ENCODE measurements at regions not wholly inside any gene's neighbourhood (a gene's known extent, or its start where the extent isn't known, plus 50 kb on each side); places are given as distances from the start of the nearest gene placed in this dataset.

- no peak for ATAC-seq
- TF ChIP-seq, protein P1, sequence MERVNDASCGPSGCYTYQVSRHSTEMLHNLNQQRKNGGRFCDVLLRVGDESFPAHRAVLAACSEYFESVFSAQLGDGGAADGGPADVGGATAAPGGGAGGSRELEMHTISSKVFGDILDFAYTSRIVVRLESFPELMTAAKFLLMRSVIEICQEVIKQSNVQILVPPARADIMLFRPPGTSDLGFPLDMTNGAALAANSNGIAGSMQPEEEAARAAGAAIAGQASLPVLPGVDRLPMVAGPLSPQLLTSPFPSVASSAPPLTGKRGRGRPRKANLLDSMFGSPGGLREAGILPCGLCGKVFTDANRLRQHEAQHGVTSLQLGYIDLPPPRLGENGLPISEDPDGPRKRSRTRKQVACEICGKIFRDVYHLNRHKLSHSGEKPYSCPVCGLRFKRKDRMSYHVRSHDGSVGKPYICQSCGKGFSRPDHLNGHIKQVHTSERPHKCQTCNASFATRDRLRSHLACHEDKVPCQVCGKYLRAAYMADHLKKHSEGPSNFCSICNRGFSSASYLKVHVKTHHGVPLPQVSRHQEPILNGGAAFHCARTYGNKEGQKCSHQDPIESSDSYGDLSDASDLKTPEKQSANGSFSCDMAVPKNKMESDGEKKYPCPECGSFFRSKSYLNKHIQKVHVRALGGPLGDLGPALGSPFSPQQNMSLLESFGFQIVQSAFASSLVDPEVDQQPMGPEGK (CRISPR knock-in tag; IDR thresholded peaks at IDR 0.05; ENCODE audit: borderline replicate concordance), result no peak
- TF ChIP-seq ZNF70 (CRISPR knock-in tag; IDR thresholded peaks at IDR 0.05) (no peak), ZNF565 (CRISPR knock-in tag; conservative IDR thresholded peaks at IDR 0.05; ENCODE audit: low read depth) (no peak), ARNTL (CRISPR knock-in tag; IDR thresholded peaks at IDR 0.05; ENCODE audit: borderline replicate concordance, low read depth) (no peak), ZFP30 (CRISPR knock-in tag; IDR thresholded peaks at IDR 0.05) (no peak), ZNF8 (CRISPR knock-in tag; IDR thresholded peaks at IDR 0.05) (no peak), PPARA (CRISPR knock-in tag; IDR thresholded peaks at IDR 0.05; ENCODE audit: borderline replicate concordance) (no peak), CSDC2 (CRISPR knock-in tag; IDR thresholded peaks at IDR 0.05) (no peak), POU6F1 (CRISPR knock-in tag; IDR thresholded peaks at IDR 0.05; ENCODE audit: borderline replicate concordance, low read depth) (no peak), ESRRG (CRISPR knock-in tag; IDR thresholded peaks at IDR 0.05) (no peak), CSRNP3 (CRISPR knock-in tag; IDR thresholded peaks at IDR 0.05) (no peak), OSR1 (CRISPR knock-in tag; IDR thresholded peaks at IDR 0.05) (no peak), TCF4 (CRISPR knock-in tag; IDR thresholded peaks at IDR 0.05; ENCODE audit: borderline replicate concordance) (no peak), ZC3H10 (CRISPR knock-in tag; IDR thresholded peaks at IDR 0.05) (no peak), RARB (CRISPR knock-in tag; IDR thresholded peaks at IDR 0.05) (no peak), TOX (CRISPR knock-in tag; IDR thresholded peaks at IDR 0.05; ENCODE audit: borderline replicate concordance) (no peak), ISL1 (CRISPR knock-in tag; IDR thresholded peaks at IDR 0.05) (no peak)
These were observed 65.4 kb upstream of the MAFB start for GRCh38 chr20:40754339-40754943.

DNA sequence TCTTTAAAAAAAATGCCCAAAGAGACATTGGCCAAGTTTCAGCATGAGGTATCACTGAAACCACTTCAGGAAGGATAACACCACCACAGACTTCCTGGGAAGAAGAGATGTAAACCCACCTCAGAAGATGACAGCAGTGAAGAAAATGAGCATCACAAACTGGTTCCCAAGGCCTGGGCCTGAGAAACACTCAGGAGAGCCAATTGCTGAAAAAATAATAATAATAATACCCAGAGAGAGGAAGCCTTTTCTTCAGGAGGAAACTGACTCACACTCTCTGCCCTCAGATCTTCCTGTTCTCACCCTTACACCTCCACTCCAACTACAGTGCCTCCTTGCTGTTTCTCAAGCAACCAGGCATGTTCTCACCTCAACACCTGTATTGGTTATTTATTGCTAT is 68.1 kb upstream of the MAFB start:
- no peak for TF ChIP-seq CSRNP3 (CRISPR knock-in tag; IDR thresholded peaks at IDR 0.05)
- ATAC-seq, result no peak

DNA sequence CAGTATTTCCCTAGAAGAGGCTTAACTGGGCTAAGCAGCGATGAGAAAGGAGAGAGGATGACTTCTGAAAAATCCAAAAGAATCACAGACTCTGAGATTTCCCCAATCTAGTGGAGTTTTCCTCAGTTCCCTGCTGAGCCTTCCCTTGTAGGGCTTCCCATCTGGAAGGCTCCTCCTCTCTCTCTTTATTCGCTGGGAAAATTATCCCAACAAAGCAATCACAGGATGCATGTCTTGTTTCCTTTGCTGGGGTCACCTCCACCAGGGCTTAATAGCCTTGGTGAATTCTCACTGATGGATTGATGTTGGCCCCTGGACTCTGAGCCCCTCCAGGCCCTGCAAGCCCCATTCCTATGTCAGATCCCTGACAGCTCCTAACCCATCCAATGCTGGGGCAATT is 69.8 kb upstream of the MAFB start:
- no peak for ATAC-seq
- TF ChIP-seq OSR1 (CRISPR knock-in tag; IDR thresholded peaks at IDR 0.05), result no peak
- TF ChIP-seq ZC3H10 (CRISPR knock-in tag; IDR thresholded peaks at IDR 0.05), result no peak
- TF ChIP-seq ZNF8 (CRISPR knock-in tag; IDR thresholded peaks at IDR 0.05), result no peak
- no peak for TF ChIP-seq ARNTL (CRISPR knock-in tag; IDR thresholded peaks at IDR 0.05; ENCODE audit: borderline replicate concordance, low read depth)
- no peak for TF ChIP-seq BACH2 (CRISPR knock-in tag; IDR thresholded peaks at IDR 0.05; ENCODE audit: borderline replicate concordance)
- TF ChIP-seq ESRRG (CRISPR knock-in tag; IDR thresholded peaks at IDR 0.05), result no peak
- TF ChIP-seq CSDC2 (CRISPR knock-in tag; IDR thresholded peaks at IDR 0.05), result no peak
- no peak for TF ChIP-seq GLIS3 (CRISPR knock-in tag; IDR thresholded peaks at IDR 0.05)
- TF ChIP-seq POU6F1 (CRISPR knock-in tag; IDR thresholded peaks at IDR 0.05; ENCODE audit: borderline replicate concordance, low read depth), result no peak
- no peak for TF ChIP-seq RARB (CRISPR knock-in tag; IDR thresholded peaks at IDR 0.05)

GRCh38 chr20:40760399-40760798 is 71.4 kb upstream of the MAFB start:
- ATAC-seq, result no peak
- TF ChIP-seq ISL1 (CRISPR knock-in tag; IDR thresholded peaks at IDR 0.05) (no peak), RARB (CRISPR knock-in tag; IDR thresholded peaks at IDR 0.05) (no peak), CSRNP3 (CRISPR knock-in tag; IDR thresholded peaks at IDR 0.05) (no peak), ZFP3 (CRISPR knock-in tag; IDR thresholded peaks at IDR 0.05) (no peak), ZNF70 (CRISPR knock-in tag; IDR thresholded peaks at IDR 0.05) (no peak), ZC3H10 (CRISPR knock-in tag; IDR thresholded peaks at IDR 0.05) (no peak), SNAI2 (CRISPR knock-in tag; IDR thresholded peaks at IDR 0.05) (no peak), PPARA (CRISPR knock-in tag; IDR thresholded peaks at IDR 0.05; ENCODE audit: borderline replicate concordance) (no peak), TOX (CRISPR knock-in tag; IDR thresholded peaks at IDR 0.05; ENCODE audit: borderline replicate concordance) (no peak)
- TF ChIP-seq, protein P2, sequence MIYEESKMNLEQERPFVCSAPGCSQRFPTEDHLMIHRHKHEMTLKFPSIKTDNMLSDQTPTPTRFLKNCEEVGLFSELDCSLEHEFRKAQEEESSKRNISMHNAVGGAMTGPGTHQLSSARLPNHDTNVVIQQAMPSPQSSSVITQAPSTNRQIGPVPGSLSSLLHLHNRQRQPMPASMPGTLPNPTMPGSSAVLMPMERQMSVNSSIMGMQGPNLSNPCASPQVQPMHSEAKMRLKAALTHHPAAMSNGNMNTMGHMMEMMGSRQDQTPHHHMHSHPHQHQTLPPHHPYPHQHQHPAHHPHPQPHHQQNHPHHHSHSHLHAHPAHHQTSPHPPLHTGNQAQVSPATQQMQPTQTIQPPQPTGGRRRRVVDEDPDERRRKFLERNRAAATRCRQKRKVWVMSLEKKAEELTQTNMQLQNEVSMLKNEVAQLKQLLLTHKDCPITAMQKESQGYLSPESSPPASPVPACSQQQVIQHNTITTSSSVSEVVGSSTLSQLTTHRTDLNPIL (CRISPR knock-in tag; IDR thresholded peaks at IDR 0.05; ENCODE audit: low read depth), result no peak
